ENCODE measurements at regions not wholly inside any gene's neighbourhood (a gene's known extent, or its start where the extent isn't known, plus 50 kb on each side); places are given as distances from the start of the nearest gene placed in this dataset.

DNA sequence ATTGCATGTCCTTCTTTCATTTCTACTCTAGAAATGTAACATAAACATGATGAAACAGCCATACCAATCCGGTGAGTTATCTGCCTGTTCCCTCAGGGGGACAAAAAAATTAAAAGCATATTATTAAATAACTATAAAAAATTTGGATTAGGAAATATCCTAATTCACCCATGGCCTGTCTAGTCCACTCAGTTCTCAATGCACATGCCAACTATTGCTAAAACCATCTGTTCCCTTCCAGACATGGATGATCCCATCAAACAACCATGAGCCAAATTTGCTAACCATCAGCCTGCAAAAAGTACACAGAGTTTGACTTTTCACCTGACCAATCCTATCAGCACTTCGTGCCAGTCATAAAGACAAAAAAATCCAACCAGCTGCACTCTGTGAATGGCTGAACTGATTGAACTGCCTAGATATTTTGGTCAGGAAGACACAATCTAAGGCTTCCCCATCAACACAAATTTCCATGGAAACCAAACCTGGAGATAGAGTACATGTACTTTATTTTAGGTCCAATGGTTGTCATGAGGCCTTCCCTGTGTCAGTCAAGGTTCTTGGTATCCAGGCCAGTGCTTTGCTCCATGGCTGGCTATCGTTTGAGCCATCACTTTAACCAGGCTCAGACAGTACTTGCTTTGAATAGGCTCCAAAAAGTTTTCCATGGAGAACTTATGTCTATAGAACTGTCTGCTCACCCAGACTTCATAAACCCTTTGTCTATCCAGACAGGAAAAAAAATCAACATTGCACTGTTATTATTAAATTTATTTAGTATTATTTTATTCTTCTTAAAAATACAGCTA lies 570.8 kb downstream of the LTN1 start:
- ATAC-seq (no peak), FAIRE-seq (no peak), DNase-seq (ENCODE audit: extremely low read depth in 1 of 4, low spot score in 3 of 4) (no peak)
- in situ Hi-C loops (cut with MboI) (no loop called here), intact Hi-C loops (cut with micrococcal nuclease) (no loop called here)
- ChIA-PET POLR2A (no interaction called here), CTCF (ENCODE audit: low intra/inter-chr PET ratio) (no interaction called here)
- H3K79me2 ChIP-seq (ENCODE audit: control insufficient read depth, insufficient read depth, low read length), result no peaks in the 10 kb centered on the region
- no peaks in the 10 kb centered on the region for H3K9me3 ChIP-seq (replicated peaks; ENCODE audit: control insufficient read depth, insufficient read depth, low read depth, low read length)
- H2AFZ ChIP-seq (ENCODE audit: low read depth, low read length), result no peak overlapping the region
- BruUV-seq (replicated peaks), result no TSS peak
- H3K9me1 ChIP-seq (ENCODE audit: control insufficient read depth, insufficient read depth, low read length), result no peaks in the 10 kb centered on the region
- no peaks in the 10 kb centered on the region for H4K20me1 ChIP-seq (replicated peaks; ENCODE audit: control insufficient read depth, insufficient read depth, low read length)
- 0% methylated on average over 3 of the region's 3 CpGs for WGBS (ENCODE audit: insufficient coverage, low coverage, missing lambda C conversion rate)
- no peaks in the 10 kb centered on the region for H3K27me3 ChIP-seq (ENCODE audit: control insufficient read depth in 2 of 2, insufficient read depth in 2 of 2, low read length in 2 of 2)
- H3K4me3 ChIP-seq, result no peak overlapping the region
- no peak overlapping the region for H3K27ac ChIP-seq (ENCODE audit: extremely low read depth, low read depth, low read length)
- H3K36me3 ChIP-seq (ENCODE audit: control insufficient read depth, insufficient read depth, low read length), result no peaks in the 10 kb centered on the region
- no peak overlapping the region for H3K9ac ChIP-seq (ENCODE audit: insufficient read depth in 1 of 2, low read depth in 2 of 2, low read length in 2 of 2)
- H3K4me1 ChIP-seq (replicated peaks in 1 of 2; ENCODE audit: control insufficient read depth in 2 of 2, insufficient read depth in 2 of 2, low read length in 2 of 2), result no peaks in the 10 kb centered on the region
- H3K4me2 ChIP-seq (ENCODE audit: insufficient read depth, low read length), result no peak overlapping the region
- TF ChIP-seq RBM34 (IDR thresholded peaks at IDR 0.05; ENCODE audit: borderline replicate concordance, insufficient read depth, low read length), result no peak
- TF ChIP-seq, protein P1, sequence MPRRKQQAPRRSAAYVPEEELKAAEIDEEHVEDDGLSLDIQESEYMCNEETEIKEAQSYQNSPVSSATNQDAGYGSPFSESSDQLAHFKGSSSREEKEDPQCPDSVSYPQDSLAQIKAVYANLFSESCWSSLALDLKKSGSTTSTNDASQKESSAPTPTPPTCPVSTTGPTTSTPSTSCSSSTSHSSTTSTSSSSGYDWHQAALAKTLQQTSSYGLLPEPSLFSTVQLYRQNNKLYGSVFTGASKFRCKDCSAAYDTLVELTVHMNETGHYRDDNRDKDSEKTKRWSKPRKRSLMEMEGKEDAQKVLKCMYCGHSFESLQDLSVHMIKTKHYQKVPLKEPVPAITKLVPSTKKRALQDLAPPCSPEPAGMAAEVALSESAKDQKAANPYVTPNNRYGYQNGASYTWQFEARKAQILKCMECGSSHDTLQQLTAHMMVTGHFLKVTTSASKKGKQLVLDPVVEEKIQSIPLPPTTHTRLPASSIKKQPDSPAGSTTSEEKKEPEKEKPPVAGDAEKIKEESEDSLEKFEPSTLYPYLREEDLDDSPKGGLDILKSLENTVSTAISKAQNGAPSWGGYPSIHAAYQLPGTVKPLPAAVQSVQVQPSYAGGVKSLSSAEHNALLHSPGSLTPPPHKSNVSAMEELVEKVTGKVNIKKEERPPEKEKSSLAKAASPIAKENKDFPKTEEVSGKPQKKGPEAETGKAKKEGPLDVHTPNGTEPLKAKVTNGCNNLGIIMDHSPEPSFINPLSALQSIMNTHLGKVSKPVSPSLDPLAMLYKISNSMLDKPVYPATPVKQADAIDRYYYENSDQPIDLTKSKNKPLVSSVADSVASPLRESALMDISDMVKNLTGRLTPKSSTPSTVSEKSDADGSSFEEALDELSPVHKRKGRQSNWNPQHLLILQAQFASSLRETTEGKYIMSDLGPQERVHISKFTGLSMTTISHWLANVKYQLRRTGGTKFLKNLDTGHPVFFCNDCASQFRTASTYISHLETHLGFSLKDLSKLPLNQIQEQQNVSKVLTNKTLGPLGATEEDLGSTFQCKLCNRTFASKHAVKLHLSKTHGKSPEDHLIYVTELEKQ (CRISPR knock-in tag; IDR thresholded peaks at IDR 0.05), result no peak
- TF ChIP-seq POLR2H (tag; IDR thresholded peaks at IDR 0.05; ENCODE audit: low read depth), result no peak
- no peak for TF ChIP-seq SMAD4 (CRISPR knock-in tag; conservative IDR thresholded peaks at IDR 0.05)
- TF ChIP-seq RBM39 (optimal IDR thresholded peaks at IDR 0.05; ENCODE audit: low read depth, low read length), result no peak
- TF ChIP-seq ZZZ3 (IDR thresholded peaks at IDR 0.05), result no peak
- TF ChIP-seq BRD9 (IDR thresholded peaks at IDR 0.05; ENCODE audit: low read depth, partially characterized antibody), result no peak
- no peak for TF ChIP-seq JUN (IDR thresholded peaks at IDR 0.05; ENCODE audit: borderline replicate concordance, low read depth, low read length)
- TF ChIP-seq JUN (CRISPR knock-in tag; IDR thresholded peaks at IDR 0.05; ENCODE audit: borderline replicate concordance), result no peak
- no peak for TF ChIP-seq ZNF274 (IDR thresholded peaks at IDR 0.05; ENCODE audit: borderline replicate concordance, low read depth, low read length)
- TF ChIP-seq, protein P2, sequence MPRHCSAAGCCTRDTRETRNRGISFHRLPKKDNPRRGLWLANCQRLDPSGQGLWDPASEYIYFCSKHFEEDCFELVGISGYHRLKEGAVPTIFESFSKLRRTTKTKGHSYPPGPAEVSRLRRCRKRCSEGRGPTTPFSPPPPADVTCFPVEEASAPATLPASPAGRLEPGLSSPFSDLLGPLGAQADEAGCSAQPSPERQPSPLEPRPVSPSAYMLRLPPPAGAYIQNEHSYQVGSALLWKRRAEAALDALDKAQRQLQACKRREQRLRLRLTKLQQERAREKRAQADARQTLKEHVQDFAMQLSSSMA (CRISPR knock-in tag; IDR thresholded peaks at IDR 0.05), result no peak
- TF ChIP-seq CHCHD3 (CRISPR knock-in tag; IDR thresholded peaks at IDR 0.05), result no peak
- no peak for TF ChIP-seq CBX8 (IDR thresholded peaks at IDR 0.05; ENCODE audit: borderline replicate concordance, extremely low read depth, low read depth, low read length, poor library complexity, severe bottlenecking)
- TF ChIP-seq L3MBTL2 (IDR thresholded peaks at IDR 0.05), result no peak
- TF ChIP-seq ZBTB17 (CRISPR knock-in tag; IDR thresholded peaks at IDR 0.05), result no peak
- TF ChIP-seq ZKSCAN1 (IDR thresholded peaks at IDR 0.05; ENCODE audit: low read depth, low read length), result no peak
